HCT116 (cell line): ENCODE measurements at regions not wholly inside any gene's neighbourhood (a gene's known extent, or its start where the extent isn't known, plus 50 kb on each side); places are given as distances from the start of the nearest gene placed in this dataset.
"Not testable (repeated sequence)": the region's sequence is repeated elsewhere in the genome, so short reads cannot be mapped to it uniquely, and the experiment has no call there.

ENCODE experiments used
- CBX3 ChIP-seq: IDR thresholded peaks from 2 replicates; pipeline ENCODE4 v1.6.1; 2012; ENCODE audit warnings: low read depth
- CEBPB ChIP-seq: IDR thresholded peaks from 2 replicates; pipeline ENCODE4 v1.6.1; 2012; ENCODE audit warnings: low read depth
- EZH2 ChIP-seq: fragments of 200-600 bp; sonication (generic); IDR thresholded peaks from 2 replicates; pipeline ENCODE4 v1.6.1; 2017; ENCODE audit warnings: antibody characterized with exemption, mixed run types
- EZH2phosphoT487 ChIP-seq: fragments of 200-600 bp; IDR thresholded peaks from 2 replicates; pipeline ENCODE4 v1.6.1; 2018; ENCODE audit warnings: antibody characterized with exemption, borderline replicate concordance
- JUND ChIP-seq: IDR thresholded peaks from 2 replicates; pipeline ENCODE4 v1.6.1; 2012
- POLR2A ChIP-seq: IDR thresholded peaks from 2 replicates; pipeline ENCODE4 v1.7.0; 2011; ENCODE audit warnings: borderline replicate concordance; ENCODE audit not compliant: insufficient read depth, insufficient read length; ENCODE audit errors: extremely low read depth
- POLR2AphosphoS5 ChIP-seq: IDR thresholded peaks from 2 replicates; pipeline ENCODE4 v1.6.1; 2011; ENCODE audit warnings: mild to moderate bottlenecking, low read depth, low read length, moderate library complexity
- RAD21 ChIP-seq: IDR thresholded peaks from 2 replicates; pipeline ENCODE4 v1.6.1; 2012; ENCODE audit warnings: low read depth, mild to moderate bottlenecking
- TCF7L2 ChIP-seq: IDR thresholded peaks from 2 replicates; pipeline ENCODE4 v1.7.0; 2011; ENCODE audit warnings: borderline replicate concordance, inconsistent platforms; ENCODE audit not compliant: insufficient read depth, insufficient read length; ENCODE audit errors: extremely low read depth
- YY1 ChIP-seq: IDR thresholded peaks from 2 replicates; pipeline ENCODE4 v1.6.1; 2011; ENCODE audit warnings: low read length, low read depth, moderate library complexity, mild to moderate bottlenecking; ENCODE audit not compliant: insufficient replicate concordance; ENCODE audit errors: extremely low read depth
- ZNF274 ChIP-seq: fragments of 200-500 bp; sonication (Bioruptor generic); IDR thresholded peaks from 2 replicates; pipeline ENCODE4 v1.6.1; 2014; ENCODE audit warnings: mild to moderate bottlenecking, low read depth, low read length, inconsistent platforms
- TF ChIP-seq, protein P1 (sequence below), 3 experiments: fragments of 200-600 bp in 1 of 3; sonication (generic) in 1 of 3; IDR thresholded peaks in 2 of 3; conservative IDR thresholded peaks in 1 of 3; 2 replicates each; pipeline ENCODE4 v1.5.1; 2012 to 2017; ENCODE audit warnings: low read depth in 2 of 3, low read length in 2 of 3, antibody characterized with exemption in 1 of 3, borderline replicate concordance in 1 of 3, control low read depth in 1 of 3, mild to moderate bottlenecking in 1 of 3, mixed read lengths in 1 of 3, mixed run types in 1 of 3, moderate library complexity in 1 of 3; ENCODE audit not compliant: insufficient read depth in 1 of 3
- TF ChIP-seq, protein P2 (sequence below): IDR thresholded peaks from 2 replicates; pipeline ENCODE4 v1.6.1; 2012

DNA sequence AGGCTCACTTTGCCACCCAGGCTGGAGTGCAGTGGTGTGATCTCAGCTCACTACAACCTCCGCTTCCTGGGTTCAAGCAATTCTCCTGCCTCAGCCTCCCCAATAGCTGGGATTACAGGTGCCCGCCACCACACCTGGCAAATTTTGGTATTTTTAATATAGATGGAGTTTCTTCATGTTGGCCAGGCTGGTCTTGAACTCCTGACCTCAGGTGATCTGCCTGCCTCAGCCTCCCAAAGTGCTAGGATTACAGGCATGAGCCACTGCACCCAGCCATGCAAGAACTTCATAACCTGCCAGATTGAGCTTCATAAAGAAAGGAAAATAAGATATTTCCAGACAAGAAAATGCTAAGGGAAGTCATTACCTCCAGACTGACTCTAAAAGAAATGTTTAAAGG is 4467.2 kb upstream of the OR11H1 start:
- not testable (repeated sequence) for TF ChIP-seq POLR2A, YY1, EZH2, POLR2AphosphoS5, CEBPB, ZNF274, JUND, RAD21, EZH2phosphoT487, TCF7L2, CBX3
- TF ChIP-seq, protein P1, sequence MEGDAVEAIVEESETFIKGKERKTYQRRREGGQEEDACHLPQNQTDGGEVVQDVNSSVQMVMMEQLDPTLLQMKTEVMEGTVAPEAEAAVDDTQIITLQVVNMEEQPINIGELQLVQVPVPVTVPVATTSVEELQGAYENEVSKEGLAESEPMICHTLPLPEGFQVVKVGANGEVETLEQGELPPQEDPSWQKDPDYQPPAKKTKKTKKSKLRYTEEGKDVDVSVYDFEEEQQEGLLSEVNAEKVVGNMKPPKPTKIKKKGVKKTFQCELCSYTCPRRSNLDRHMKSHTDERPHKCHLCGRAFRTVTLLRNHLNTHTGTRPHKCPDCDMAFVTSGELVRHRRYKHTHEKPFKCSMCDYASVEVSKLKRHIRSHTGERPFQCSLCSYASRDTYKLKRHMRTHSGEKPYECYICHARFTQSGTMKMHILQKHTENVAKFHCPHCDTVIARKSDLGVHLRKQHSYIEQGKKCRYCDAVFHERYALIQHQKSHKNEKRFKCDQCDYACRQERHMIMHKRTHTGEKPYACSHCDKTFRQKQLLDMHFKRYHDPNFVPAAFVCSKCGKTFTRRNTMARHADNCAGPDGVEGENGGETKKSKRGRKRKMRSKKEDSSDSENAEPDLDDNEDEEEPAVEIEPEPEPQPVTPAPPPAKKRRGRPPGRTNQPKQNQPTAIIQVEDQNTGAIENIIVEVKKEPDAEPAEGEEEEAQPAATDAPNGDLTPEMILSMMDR (IDR thresholded peaks at IDR 0.05 in 2 of 3, conservative IDR thresholded peaks at IDR 0.05 in 1 of 3; ENCODE audit: borderline replicate concordance in 1 of 3, insufficient read depth in 1 of 3, low read depth in 2 of 3, low read length in 2 of 3), result not testable (repeated sequence)
- TF ChIP-seq, protein P2, sequence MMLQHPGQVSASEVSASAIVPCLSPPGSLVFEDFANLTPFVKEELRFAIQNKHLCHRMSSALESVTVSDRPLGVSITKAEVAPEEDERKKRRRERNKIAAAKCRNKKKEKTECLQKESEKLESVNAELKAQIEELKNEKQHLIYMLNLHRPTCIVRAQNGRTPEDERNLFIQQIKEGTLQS, result not testable (repeated sequence)
